Lower leg skin (tissue), 3 donors: ENCODE measurements at regions not wholly inside any gene's neighbourhood (a gene's known extent, or its start where the extent isn't known, plus 50 kb on each side); places are given as distances from the start of the nearest gene placed in this dataset.

Source experiments
- CTCF ChIP-seq, 3 donors: fragments of 450-650 bp; IDR thresholded peaks; one replicate each; pipeline ENCODE4 v1.5.1; 2016; ENCODE audit warnings: antibody characterized with exemption in 3 of 3, mild to moderate bottlenecking in 3 of 3, moderate library complexity in 2 of 3
- POLR2A ChIP-seq, 2 donors: fragments of 450-650 bp; IDR thresholded peaks; one replicate each; pipeline ENCODE4 v1.6.1; 2016 to 2017; ENCODE audit warnings: antibody characterized with exemption in 2 of 2, mild to moderate bottlenecking in 1 of 2, moderate library complexity in 1 of 2

GRCh38 chr18:76264198-76264875 lies 230.7 kb downstream of the ZNF516 start:
- TF ChIP-seq CTCF (IDR thresholded peaks at IDR 0.05) (no peak), POLR2A (IDR thresholded peaks at IDR 0.05) (no peak)
